ENCODE measurements at regions not wholly inside any gene's neighbourhood (a gene's known extent, or its start where the extent isn't known, plus 50 kb on each side); places are given as distances from the start of the nearest gene placed in this dataset.

DNA sequence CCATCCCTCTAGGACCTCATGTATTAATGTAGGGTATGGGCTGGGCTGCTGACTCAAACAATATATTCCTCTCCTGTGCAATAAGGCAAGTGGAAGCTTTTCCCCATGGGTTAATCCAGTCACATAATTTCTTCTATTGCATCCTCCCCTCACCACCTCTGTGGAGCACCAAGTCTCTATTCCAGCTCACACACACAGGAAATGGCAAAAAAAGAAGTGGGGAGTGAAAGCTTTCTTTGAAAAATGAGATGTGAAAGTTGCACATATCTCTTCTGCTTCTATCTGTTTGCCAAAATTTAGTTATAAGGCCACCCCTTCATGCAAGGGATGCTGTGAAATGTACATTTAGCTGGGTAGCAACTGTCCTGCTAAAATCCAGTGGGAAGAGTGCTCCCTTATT lies 121.3 kb downstream of the CDC42EP3 start:
- no peak for DNase-seq

- DNase-seq, result no peak
These were observed 119.7 kb downstream of the CDC42EP3 start for GRCh38 chr2:37551783-37552182.

DNA sequence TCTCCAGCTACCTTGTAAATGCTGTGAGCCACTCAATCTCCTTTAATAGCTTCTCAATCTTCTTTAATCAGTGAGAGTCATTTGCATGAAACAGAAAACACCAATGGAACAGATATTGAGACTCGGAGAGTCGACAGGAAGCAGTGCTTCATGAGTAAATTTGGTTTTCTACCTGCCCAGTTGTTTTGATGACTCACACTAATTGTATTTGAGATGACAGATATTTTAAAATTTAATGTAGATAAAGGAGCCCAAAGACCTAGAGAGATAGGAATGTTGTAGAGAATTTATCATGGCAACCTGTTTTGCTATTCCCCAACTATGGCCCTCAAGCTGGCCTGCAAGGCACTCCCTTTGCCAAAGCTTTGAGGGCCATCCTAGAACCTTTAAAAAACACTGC lies 119.1 kb downstream of the CDC42EP3 start:
- no peak for DNase-seq

- DNase-seq, result no peak
These were observed 117.9 kb downstream of the CDC42EP3 start for GRCh38 chr2:37553411-37554154.

DNA sequence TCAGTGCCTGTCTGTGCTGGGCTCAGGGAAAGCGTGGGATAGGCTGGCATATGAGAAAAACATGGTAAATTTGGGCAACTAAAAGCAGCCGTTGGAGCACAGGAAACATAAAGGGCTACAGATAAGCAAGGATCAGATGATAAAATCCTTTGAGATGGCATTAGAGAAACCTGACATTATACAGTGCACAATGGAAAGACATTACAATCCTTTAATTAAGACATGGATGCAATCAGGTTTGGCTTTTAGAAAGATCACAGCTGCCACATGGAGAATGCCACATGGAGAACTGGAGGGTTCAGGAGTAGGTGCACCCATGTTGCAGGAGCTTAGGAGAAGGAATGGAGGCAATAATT lies 117.3 kb downstream of the CDC42EP3 start:
- DNase-seq, result no peak

DNA sequence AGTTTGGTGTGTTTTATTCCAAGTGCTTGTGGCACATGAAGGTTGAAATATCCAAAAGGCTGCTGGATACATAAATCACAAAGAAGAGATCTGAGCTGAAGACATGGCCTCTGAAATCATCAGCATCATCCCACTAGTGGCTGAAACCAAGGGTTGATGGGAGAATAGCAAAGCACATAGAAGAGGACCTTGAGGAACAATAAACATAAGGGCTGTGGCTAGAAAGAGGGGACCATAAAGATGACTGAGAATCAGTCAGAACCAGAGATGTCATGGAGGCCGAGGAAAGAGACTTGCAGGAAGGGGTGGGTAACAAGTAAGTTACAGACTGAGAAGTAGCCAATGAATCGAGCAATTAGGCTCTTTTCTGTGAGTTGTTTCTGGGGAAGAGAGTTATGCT lies 116.8 kb downstream of the CDC42EP3 start:
- DNase-seq, result no peak

DNA sequence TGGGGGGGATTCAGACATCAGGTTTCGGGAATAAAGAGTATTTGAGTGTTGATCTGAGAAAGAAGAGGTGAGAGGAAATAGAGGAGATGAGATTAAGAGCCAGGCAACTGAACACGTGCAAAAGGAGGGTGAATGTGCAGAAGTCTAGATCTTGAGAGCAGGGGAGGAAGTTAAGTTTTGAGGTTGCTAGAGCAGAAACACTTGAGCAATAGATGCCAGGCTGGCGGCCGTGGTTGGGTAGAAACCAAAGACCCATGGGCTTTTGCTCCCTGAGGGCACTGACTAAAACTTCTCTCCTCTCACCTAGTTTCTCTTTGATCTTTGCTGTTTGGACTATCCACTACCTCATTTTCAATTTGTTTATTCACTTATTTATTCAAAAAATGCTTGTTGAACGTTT lies 116.0 kb downstream of the CDC42EP3 start:
- no peak for DNase-seq

DNA sequence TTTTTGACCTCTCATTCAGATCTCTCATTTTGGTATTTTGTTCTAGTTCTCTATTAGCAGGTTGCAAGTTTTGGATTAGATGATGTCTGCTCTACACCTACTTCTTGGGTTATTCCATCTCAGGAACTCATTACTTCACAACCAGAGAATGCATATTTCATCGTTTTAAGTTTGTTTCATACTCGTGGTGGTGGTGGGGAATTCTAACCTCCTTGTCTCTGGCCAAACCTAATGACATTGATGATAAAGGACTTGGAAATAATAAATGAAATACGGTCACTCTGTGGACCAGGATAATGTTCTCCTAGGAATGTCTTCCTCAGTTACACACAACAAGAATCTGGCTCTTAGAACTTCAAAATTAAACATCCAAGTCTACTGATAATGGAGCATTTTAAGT lies 115.2 kb downstream of the CDC42EP3 start:
- DNase-seq, result no peak

GRCh38 chr2:37558623-37559022 lies 112.8 kb downstream of the CDC42EP3 start:
- DNase-seq, result no peak

DNA sequence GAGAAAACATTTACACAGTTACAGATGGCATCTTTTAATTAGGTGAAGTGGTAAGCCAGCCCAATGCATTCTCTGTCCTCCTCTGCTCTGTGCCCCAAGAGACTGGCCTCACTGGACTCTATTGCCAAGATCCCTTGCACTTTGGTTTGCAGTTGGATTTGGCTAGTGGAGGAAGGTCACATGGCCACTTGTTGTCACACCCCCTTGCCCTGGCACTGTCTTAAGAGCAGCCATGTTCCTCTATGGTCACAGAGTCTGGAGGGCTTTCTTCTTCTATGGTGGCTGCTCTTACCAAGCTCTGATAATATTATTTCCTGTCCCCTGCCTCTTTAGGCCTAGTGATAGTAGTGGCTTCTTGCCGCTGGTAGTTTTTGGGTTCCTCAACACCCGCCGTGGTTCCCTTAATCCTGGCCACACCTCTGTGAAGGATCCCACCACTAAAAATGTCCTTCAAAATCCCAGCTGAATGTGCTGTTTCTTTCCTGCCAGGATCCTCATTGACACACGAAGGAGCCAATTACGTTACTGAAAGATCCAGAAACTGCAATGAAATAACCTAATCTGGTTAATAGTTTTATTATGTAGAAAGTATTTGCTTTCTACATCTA lies 111.1 kb downstream of the CDC42EP3 start:
- DNase-seq, result no peak

DNA sequence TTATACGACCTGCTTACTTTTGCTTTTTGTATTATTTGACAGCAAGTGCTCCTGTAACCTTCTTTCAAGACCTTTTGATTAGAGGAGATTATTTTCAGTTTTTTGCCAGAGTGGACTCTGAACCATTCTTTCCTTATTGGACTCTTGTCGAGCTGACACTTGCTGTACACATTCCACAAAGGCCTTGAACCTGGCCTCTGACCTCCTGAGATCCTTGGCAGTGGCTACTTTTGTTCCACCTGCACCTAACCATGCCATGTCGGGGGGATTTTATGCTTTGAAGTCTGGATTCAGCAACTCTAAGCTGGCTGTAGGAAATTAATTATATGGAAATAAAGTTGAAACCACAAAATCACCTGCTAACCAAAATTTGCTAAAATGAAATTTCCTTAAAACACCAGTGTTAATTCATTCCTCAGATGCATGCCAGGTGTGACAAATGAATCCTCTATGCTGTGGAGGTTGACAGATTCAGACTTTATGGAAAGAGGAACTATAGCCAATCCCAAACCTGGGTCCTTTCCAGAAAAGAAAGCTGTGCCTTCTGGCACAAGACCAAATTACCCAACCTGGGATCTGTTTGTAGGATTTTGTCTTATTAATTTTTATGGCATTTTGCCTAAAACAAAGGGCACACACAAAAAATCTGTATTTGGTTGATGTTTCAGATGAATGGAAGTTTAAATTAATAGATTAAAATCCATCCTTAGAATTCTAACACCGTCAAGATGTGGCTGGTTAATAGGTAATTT lies 110.4 kb downstream of the CDC42EP3 start:
- no peak for DNase-seq

- DNase-seq, result no peak
These were observed 109.5 kb downstream of the CDC42EP3 start for GRCh38 chr2:37561615-37562569.

DNA sequence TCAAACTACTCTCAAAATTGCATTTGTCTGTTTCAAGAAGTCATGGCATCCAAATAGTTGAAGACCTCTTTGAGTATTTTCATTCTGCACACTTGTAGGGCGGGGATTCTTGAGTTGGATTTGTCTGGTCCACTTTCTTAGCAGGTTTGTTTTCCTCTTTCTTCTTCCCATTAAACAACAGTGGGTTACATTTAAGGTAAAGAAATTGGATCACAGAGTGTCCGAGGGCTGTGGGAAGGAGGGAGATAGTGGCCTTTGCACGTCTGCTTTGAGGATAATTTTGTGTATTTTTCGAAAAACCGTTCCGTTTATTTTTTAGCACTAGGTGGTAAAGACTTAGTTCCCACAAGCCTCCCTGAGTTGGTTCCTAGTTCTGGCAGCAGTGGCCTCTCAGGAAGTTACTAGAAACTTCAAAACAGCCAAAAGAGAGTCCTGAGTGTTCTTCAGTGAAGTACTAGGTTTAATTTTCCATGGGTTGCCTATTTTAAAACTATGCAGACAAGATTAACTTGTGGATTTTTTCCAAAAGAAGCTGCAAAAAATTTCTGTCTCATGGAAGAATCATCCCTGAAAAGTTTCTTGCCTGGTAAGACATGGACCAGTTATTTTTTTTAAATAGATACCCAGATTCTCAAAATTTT lies 107.9 kb downstream of the CDC42EP3 start:
- DNase-seq, result no peak

GRCh38 chr2:37564356-37564755 lies 107.1 kb downstream of the CDC42EP3 start:
- DNase-seq, result no peak

DNA sequence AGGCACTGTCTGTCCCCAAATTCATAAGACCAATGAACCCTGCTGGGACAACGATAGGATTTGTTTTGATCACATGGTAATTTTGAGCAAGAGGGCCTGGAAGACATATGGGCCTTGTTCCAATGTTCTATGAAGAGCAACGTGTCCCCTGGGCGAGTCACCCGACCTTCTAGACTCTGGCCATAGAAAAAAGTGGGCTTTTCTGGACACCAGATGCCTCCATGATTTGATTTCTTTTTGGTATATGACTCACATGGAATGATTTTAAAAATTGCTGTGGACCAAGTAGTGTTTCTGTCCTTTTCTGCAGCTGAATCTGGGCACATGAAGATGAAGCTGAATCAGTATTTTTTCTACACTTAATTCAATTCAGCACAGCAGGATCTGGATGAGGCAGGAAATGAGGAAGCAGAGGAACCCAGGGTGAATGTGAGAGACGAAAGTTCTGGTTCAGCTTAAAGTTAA lies 104.9 kb downstream of the CDC42EP3 start:
- DNase-seq, result no peak

- no peak for DNase-seq
These were observed 102.9 kb downstream of the CDC42EP3 start for GRCh38 chr2:37568565-37568964.

GRCh38 chr2:37569131-37569823 lies 102.2 kb downstream of the CDC42EP3 start:
- DNase-seq, result no peak

DNA sequence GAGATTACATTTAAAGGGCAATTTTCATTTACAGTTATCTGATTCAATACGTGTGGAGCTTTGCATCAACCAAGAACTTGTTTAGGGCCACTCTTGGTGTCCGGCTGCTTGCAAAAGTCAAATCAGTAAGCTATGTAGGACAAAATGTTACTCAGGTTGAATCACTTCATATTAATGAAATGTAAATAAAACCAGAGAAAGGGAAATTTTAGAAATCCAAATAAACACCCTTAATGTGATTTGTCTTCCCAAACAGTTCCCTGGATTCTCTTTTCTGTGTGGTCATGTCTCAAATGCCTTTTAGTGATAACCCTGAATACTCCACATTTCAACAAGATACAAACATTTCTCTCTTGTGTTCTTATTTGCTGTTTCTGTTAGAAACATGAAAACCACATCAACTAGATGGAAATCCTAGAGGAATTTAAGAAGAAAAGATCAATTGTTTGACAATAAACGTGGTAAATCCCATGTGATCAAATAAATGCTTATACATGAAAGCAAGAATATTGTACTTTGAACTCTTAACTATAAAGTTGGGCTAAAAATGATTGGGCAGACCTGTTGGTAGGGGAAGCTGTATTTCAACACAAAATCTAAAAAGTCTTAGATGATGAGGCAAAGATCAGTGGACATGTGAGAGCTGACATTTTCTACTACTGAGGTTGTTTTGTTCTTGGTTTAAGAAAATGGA lies 101.3 kb downstream of the CDC42EP3 start:
- no peak for DNase-seq

GRCh38 chr2:37570773-37571586 lies 100.5 kb downstream of the CDC42EP3 start:
- DNase-seq, result no peak

- no peak for DNase-seq
These were observed 99.8 kb downstream of the CDC42EP3 start for GRCh38 chr2:37571587-37572136.

All from effector CD4-positive, alpha-beta T cell (primary cell).